ENCODE measurements at regions not wholly inside any gene's neighbourhood (a gene's known extent, or its start where the extent isn't known, plus 50 kb on each side); places are given as distances from the start of the nearest gene placed in this dataset.

DNA sequence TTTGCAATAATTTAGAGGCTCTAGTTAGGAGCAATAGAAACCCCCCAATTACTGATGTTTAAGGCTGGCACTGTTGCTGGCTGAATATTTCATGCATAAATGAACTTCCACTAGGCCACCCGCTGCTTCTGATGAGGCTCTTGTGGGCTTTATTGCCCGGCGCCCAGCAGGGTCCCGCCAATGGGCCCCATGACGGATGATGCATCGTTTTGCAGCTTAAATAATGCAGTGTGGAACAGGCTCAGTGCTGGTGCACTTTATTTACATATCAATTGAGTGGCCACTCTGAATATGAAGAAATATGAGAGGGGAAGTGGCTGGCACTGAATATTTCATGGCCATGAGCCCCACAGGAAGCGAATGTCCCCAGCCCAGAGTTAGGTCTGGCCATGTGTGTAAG, 155.3 kb upstream of the MAFB start:
- TF ChIP-seq CTCF (conservative IDR thresholded peaks at IDR 0.05; ENCODE audit: low read depth, low read length) (no peak), EZH2phosphoT487 (IDR thresholded peaks at IDR 0.05; ENCODE audit: borderline replicate concordance, low read length) (no peak), EZH2 (IDR thresholded peaks at IDR 0.05; ENCODE audit: low read length, unreplicated experiment) (no peak)
